ENCODE measurements at regions not wholly inside any gene's neighbourhood (a gene's known extent, or its start where the extent isn't known, plus 50 kb on each side); places are given as distances from the start of the nearest gene placed in this dataset.
"Not testable (repeated sequence)": the region's sequence is repeated elsewhere in the genome, so short reads cannot be mapped to it uniquely, and the experiment has no call there.

GRCh38 chr11:106280036-106280435 is 202.6 kb downstream of the AASDHPPT start:
- no peak for DNase-seq

- no peak for DNase-seq
Observed at GRCh38 chr11:106281455-106282173, 204.2 kb downstream of the AASDHPPT start.

- DNase-seq: no peak
Observed at GRCh38 chr11:106286881-106287504, 209.5 kb downstream of the AASDHPPT start.

- DNase-seq: no peak
Observed at GRCh38 chr11:106288057-106288456, 210.6 kb downstream of the AASDHPPT start.

- DNase-seq: no peak
Observed at GRCh38 chr11:106288822-106289387, 211.4 kb downstream of the AASDHPPT start.

- no peak for DNase-seq
Observed at GRCh38 chr11:106292526-106292925, 215.1 kb downstream of the AASDHPPT start.

GRCh38 chr11:106295974-106296373 is 218.5 kb downstream of the AASDHPPT start:
- DNase-seq: no peak

GRCh38 chr11:106302416-106302815 is 225.0 kb downstream of the AASDHPPT start:
- no peak for DNase-seq

GRCh38 chr11:106304274-106304673 is 226.8 kb downstream of the AASDHPPT start:
- DNase-seq: no peak

GRCh38 chr11:106305458-106305857 is 228.0 kb downstream of the AASDHPPT start:
- DNase-seq: no peak

GRCh38 chr11:106306942-106307341 is 229.5 kb downstream of the AASDHPPT start:
- no peak for DNase-seq

- no peak for DNase-seq
Observed at GRCh38 chr11:106309070-106309684, 231.7 kb downstream of the AASDHPPT start.

GRCh38 chr11:106311531-106312230 is 234.2 kb downstream of the AASDHPPT start:
- DNase-seq: no peak

GRCh38 chr11:106317208-106317773 is 239.8 kb downstream of the AASDHPPT start:
- not testable (repeated sequence) for DNase-seq

- DNase-seq: no peak
Observed at GRCh38 chr11:106321601-106322000, 244.1 kb downstream of the AASDHPPT start.

- no peak for DNase-seq
Observed at GRCh38 chr11:106322106-106322505, 244.6 kb downstream of the AASDHPPT start.

GRCh38 chr11:106326087-106326486 is 248.6 kb downstream of the AASDHPPT start:
- no peak for DNase-seq

- no peak for DNase-seq
Observed at GRCh38 chr11:106327134-106327533, 249.7 kb downstream of the AASDHPPT start.

GRCh38 chr11:106327637-106328036 is 250.2 kb downstream of the AASDHPPT start:
- DNase-seq: no peak

GRCh38 chr11:106329273-106330018 is 252.0 kb downstream of the AASDHPPT start:
- no peak for DNase-seq

GRCh38 chr11:106331176-106331575 is 253.7 kb downstream of the AASDHPPT start:
- DNase-seq: no peak

- no peak for DNase-seq
Observed at GRCh38 chr11:106333678-106334077, 256.2 kb downstream of the AASDHPPT start.
